ENCODE measurements at regions not wholly inside any gene's neighbourhood (a gene's known extent, or its start where the extent isn't known, plus 50 kb on each side); places are given as distances from the start of the nearest gene placed in this dataset.

DNA sequence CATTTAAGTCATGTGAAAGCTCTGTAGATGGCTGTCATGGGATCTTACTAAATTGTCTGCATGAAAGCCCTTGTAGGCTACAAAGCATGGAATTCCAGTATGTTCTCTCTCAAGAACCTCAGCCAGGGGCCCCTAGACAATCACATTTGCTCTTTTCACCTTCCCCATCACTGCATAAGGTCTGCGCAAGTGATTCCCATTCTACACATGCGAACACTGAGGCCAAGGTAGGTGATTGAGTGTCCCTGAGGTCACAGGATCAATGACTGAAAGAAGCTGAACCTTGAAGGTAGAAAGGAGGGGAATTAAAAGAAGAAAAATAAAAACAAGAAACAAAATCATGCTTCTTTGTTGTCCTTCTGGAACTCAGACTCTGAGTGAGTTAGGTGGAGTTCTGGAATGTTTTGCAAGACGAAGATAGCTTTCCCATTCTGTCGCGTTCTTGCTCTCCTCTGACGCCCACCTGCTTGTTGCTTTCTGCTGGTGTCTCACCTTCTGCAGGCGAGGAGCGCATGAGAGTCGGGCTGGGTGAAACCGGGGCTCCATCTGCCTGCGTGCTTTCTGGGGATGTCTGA, 79.9 kb downstream of the SPRING1 start:
- H3K9me3 Mint-ChIP-seq: no peaks in the 10 kb centered on the region
- Histone ChIP-seq H3K9me3 (ENCODE audit: low read depth) (no peaks in the 10 kb centered on the region), H2AFZ (replicated peaks) (peak overlapping the region; percentile 81), H3K4me1 (peaks cover 17% of the 10 kb centered on the region), H3K36me3 (no peaks in the 10 kb centered on the region), H3K9ac (no peak overlapping the region), H3K27ac (no peak overlapping the region), H3K4me3 (no peak overlapping the region), H4K20me1 (ENCODE audit: low read depth) (no peaks in the 10 kb centered on the region), H3F3A (ENCODE audit: low read depth) (peaks cover 14% of the 10 kb centered on the region), H3K27me3 (no peaks in the 10 kb centered on the region), H3K4me2 (no peak overlapping the region), H3K79me2 (ENCODE audit: low read depth) (no peaks in the 10 kb centered on the region)
- H3K27ac Mint-ChIP-seq: no peak overlapping the region
- no peaks in the 10 kb centered on the region for H3K36me3 Mint-ChIP-seq
- TF ChIP-seq, protein P1, sequence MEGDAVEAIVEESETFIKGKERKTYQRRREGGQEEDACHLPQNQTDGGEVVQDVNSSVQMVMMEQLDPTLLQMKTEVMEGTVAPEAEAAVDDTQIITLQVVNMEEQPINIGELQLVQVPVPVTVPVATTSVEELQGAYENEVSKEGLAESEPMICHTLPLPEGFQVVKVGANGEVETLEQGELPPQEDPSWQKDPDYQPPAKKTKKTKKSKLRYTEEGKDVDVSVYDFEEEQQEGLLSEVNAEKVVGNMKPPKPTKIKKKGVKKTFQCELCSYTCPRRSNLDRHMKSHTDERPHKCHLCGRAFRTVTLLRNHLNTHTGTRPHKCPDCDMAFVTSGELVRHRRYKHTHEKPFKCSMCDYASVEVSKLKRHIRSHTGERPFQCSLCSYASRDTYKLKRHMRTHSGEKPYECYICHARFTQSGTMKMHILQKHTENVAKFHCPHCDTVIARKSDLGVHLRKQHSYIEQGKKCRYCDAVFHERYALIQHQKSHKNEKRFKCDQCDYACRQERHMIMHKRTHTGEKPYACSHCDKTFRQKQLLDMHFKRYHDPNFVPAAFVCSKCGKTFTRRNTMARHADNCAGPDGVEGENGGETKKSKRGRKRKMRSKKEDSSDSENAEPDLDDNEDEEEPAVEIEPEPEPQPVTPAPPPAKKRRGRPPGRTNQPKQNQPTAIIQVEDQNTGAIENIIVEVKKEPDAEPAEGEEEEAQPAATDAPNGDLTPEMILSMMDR (IDR thresholded peaks at IDR 0.05): no peak
- TF ChIP-seq EZH2 (IDR thresholded peaks at IDR 0.05) (no peak), EZH2phosphoT487 (IDR thresholded peaks at IDR 0.05) (no peak)
- no peak for DNase-seq (ENCODE audit: low spot score)
- H3K4me1 Mint-ChIP-seq: peaks cover 35% of the 10 kb centered on the region
- peaks cover 14% of the 10 kb centered on the region for H3K27me3 Mint-ChIP-seq (ENCODE audit: insufficient read depth, low read depth)
- no peak overlapping the region for H3K4me3 Mint-ChIP-seq

DNA sequence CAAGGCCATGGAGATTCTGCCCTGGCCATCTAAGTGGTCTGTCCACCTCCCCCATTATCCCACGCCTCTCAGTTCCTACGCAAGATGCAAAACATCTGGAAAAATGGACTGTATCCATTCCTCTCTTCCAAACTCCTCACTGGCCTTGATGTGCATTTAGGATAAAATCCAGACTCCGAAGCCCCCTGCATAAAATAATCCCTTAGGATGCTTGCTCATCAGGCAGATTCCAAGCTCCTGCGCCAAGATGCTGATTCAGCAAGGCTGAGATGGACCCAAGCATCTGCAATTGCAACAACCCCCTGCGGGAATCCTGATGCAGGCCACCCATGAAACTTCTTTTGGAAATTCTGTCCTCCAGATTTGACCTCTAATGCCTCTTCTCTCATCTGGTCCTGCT, 81.6 kb downstream of the SPRING1 start:
- Mint-ChIP-seq H3K27me3 (ENCODE audit: insufficient read depth, low read depth) (peaks cover 6% of the 10 kb centered on the region), H3K4me3 (no peak overlapping the region), H3K36me3 (no peaks in the 10 kb centered on the region), H3K27ac (no peak overlapping the region), H3K4me1 (peaks cover 19% of the 10 kb centered on the region), H3K9me3 (peaks cover 5% of the 10 kb centered on the region)
- H3K27me3 ChIP-seq: no peaks in the 10 kb centered on the region
- no peak overlapping the region for H2AFZ ChIP-seq (replicated peaks)
- no peaks in the 10 kb centered on the region for H3K9me3 ChIP-seq (ENCODE audit: low read depth)
- no peaks in the 10 kb centered on the region for H3K79me2 ChIP-seq (ENCODE audit: low read depth)
- peaks cover 5% of the 10 kb centered on the region for H3F3A ChIP-seq (ENCODE audit: low read depth)
- no peak for DNase-seq (ENCODE audit: low spot score)
- H3K4me2 ChIP-seq: no peak overlapping the region
- H3K9ac ChIP-seq: no peak overlapping the region
- H4K20me1 ChIP-seq (ENCODE audit: low read depth): no peaks in the 10 kb centered on the region
- no peak overlapping the region for H3K27ac ChIP-seq
- no peak for TF ChIP-seq EZH2 (IDR thresholded peaks at IDR 0.05)
- H3K4me3 ChIP-seq: no peak overlapping the region
- peaks cover 8% of the 10 kb centered on the region for H3K4me1 ChIP-seq
- no peaks in the 10 kb centered on the region for H3K36me3 ChIP-seq

DNA sequence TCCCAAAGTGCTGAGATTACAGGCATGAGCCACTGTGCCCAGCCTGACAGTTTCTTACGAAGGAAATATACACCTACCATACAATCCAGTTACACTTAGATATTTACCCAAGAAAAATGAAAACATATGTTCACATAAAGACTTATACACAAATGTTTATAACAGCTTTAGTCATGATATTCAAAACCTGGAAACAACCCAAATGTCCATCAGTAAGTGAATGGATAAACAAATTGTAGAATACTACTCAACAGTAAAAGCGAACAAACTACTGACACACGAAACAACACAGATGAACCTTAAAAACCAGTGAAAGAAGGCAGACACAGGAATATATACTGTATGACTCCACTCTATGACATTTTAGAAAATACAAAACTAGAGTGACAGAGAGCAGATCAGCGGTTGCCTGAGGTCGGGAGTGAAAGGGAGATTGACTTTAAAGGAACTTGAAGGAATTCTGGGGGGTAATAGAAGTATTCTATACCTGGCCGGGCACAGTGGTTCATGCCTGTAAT, 83.6 kb downstream of the SPRING1 start:
- no peaks in the 10 kb centered on the region for H3K36me3 ChIP-seq
- no peak overlapping the region for H3K27ac ChIP-seq
- Mint-ChIP-seq H3K27me3 (ENCODE audit: insufficient read depth, low read depth) (peaks cover 7% of the 10 kb centered on the region), H3K9me3 (peaks cover 5% of the 10 kb centered on the region), H3K36me3 (no peaks in the 10 kb centered on the region), H3K27ac (no peak overlapping the region), H3K4me3 (no peak overlapping the region), H3K4me1 (peaks cover 10% of the 10 kb centered on the region)
- no peak overlapping the region for H3K4me2 ChIP-seq
- TF ChIP-seq EZH2phosphoT487 (IDR thresholded peaks at IDR 0.05) (no peak), EZH2 (IDR thresholded peaks at IDR 0.05) (no peak)
- TF ChIP-seq, protein P1 (IDR thresholded peaks at IDR 0.05): no peak
- H3K4me1 ChIP-seq: peaks cover 8% of the 10 kb centered on the region
- peaks cover 5% of the 10 kb centered on the region for H3F3A ChIP-seq (ENCODE audit: low read depth)
- no peaks in the 10 kb centered on the region for H4K20me1 ChIP-seq (ENCODE audit: low read depth)
- H2AFZ ChIP-seq (replicated peaks): no peak overlapping the region
- H3K9me3 ChIP-seq (ENCODE audit: low read depth): no peaks in the 10 kb centered on the region
- no peak overlapping the region for H3K4me3 ChIP-seq
- H3K9ac ChIP-seq: no peak overlapping the region
- H3K79me2 ChIP-seq (ENCODE audit: low read depth): no peaks in the 10 kb centered on the region
- H3K27me3 ChIP-seq: no peaks in the 10 kb centered on the region
- DNase-seq (ENCODE audit: low spot score): no peak

DNA sequence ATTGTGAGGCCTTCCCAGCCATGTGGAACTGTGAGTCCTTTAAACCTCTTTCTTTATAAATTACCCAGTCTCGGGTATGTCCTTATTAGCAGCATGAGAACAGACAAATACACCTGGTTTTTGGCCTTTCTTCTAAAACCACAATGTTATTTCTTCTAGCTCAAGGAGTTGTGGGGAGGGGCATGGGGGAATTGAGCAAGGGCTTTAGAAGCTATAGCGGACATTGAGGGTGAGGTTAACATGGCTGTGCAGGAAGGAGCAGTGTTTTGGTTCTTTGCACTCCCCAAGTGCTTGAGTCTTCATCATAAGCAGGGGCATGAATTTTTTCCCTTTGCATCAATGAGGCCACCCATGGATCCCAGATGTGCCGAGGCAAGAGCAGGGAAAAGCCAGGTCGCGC, 86.8 kb downstream of the SPRING1 start:
- H3K36me3 Mint-ChIP-seq: no peaks in the 10 kb centered on the region
- H3K27me3 ChIP-seq: no peaks in the 10 kb centered on the region
- H3K27ac ChIP-seq: no peak overlapping the region
- H3K4me1 ChIP-seq: peaks cover 2% of the 10 kb centered on the region
- no peaks in the 10 kb centered on the region for H3K79me2 ChIP-seq (ENCODE audit: low read depth)
- H3F3A ChIP-seq (ENCODE audit: low read depth): no peaks in the 10 kb centered on the region
- no peaks in the 10 kb centered on the region for H4K20me1 ChIP-seq (ENCODE audit: low read depth)
- TF ChIP-seq, protein P1 (IDR thresholded peaks at IDR 0.05): no peak
- TF ChIP-seq EZH2phosphoT487 (IDR thresholded peaks at IDR 0.05): no peak
- no peak for TF ChIP-seq EZH2 (IDR thresholded peaks at IDR 0.05)
- H3K9me3 Mint-ChIP-seq: peaks cover 5% of the 10 kb centered on the region
- H3K4me1 Mint-ChIP-seq: no peaks in the 10 kb centered on the region
- no peak for DNase-seq (ENCODE audit: low spot score)
- H3K4me2 ChIP-seq: no peak overlapping the region
- no peak overlapping the region for H3K4me3 Mint-ChIP-seq
- peak overlapping the region; percentile 21 for H3K27ac Mint-ChIP-seq
- H3K36me3 ChIP-seq: no peaks in the 10 kb centered on the region
- H3K4me3 ChIP-seq: no peak overlapping the region
- peaks cover 10% of the 10 kb centered on the region for H3K27me3 Mint-ChIP-seq (ENCODE audit: insufficient read depth, low read depth)
- H3K9me3 ChIP-seq (ENCODE audit: low read depth): no peaks in the 10 kb centered on the region
- H3K9ac ChIP-seq: no peak overlapping the region
- no peak overlapping the region for H2AFZ ChIP-seq (replicated peaks)

Measured in neural progenitor cell (in vitro differentiated cells).